ENCODE measurements at regions not wholly inside any gene's neighbourhood (a gene's known extent, or its start where the extent isn't known, plus 50 kb on each side); places are given as distances from the start of the nearest gene placed in this dataset.

DNA sequence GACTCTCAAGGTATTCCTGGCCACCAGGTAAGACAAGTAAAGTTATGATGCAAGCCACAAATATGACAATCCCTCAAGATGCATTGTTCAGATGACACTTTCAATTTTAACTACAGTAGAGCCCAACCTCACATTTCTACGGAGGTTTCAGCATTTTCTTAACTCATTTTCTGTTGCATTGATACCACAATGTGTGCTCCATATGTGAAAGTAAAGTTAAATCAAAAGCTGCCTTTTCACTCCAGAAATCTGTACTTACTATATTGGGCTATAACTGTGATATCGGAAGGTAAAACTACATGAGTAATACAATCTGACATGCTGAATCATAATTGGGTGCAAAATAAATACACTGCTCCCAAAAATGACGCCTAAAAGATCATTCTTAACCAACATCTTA, 333.6 kb upstream of the MEF2C start:
- no peak overlapping the region for H3K27ac Mint-ChIP-seq
- H3K9me3 Mint-ChIP-seq: peaks cover 9% of the 10 kb centered on the region
- H3K27me3 Mint-ChIP-seq: no peaks in the 10 kb centered on the region
- intact Hi-C loops (cut with micrococcal nuclease): no loop called here
- no peaks in the 10 kb centered on the region for H3K36me3 Mint-ChIP-seq (ENCODE audit: low read depth)
- no peaks in the 10 kb centered on the region for H3K4me1 Mint-ChIP-seq (ENCODE audit: low read depth)
- no peak overlapping the region for H3K4me3 Mint-ChIP-seq

GRCh38 chr5:89213573-89213972, 330.6 kb upstream of the MEF2C start:
- H3K9me3 Mint-ChIP-seq: peaks cover 9% of the 10 kb centered on the region
- no peak overlapping the region for H3K27ac Mint-ChIP-seq
- no peaks in the 10 kb centered on the region for H3K27me3 Mint-ChIP-seq
- intact Hi-C loops (cut with micrococcal nuclease): no loop called here
- no peak overlapping the region for H3K4me3 Mint-ChIP-seq
- no peaks in the 10 kb centered on the region for H3K4me1 Mint-ChIP-seq (ENCODE audit: low read depth)
- H3K36me3 Mint-ChIP-seq (ENCODE audit: low read depth): no peaks in the 10 kb centered on the region

DNA sequence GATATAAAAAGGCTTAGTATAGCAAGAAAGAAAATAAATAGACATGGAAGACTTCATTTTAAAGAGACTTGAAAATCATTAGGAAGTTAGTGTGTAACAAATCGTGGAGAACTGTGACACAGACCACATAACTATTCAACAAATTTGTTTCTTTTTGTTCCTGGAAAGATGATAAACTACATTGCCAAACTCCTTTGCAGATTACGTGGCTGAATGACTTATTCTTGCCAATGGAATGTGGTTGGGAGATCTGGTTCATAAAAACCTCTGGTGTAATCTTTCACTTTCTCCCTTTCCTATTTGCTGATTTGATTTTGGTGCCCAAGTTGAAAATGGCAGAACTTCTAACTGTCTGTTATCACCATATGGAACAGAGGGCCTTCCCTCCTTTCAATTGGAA, 328.9 kb upstream of the MEF2C start:
- Mint-ChIP-seq H3K4me1 (ENCODE audit: low read depth) (no peaks in the 10 kb centered on the region), H3K36me3 (ENCODE audit: low read depth) (no peaks in the 10 kb centered on the region), H3K27me3 (no peaks in the 10 kb centered on the region), H3K27ac (no peak overlapping the region), H3K4me3 (no peak overlapping the region), H3K9me3 (peaks cover 9% of the 10 kb centered on the region)
- intact Hi-C loops (cut with micrococcal nuclease): no loop called here

DNA sequence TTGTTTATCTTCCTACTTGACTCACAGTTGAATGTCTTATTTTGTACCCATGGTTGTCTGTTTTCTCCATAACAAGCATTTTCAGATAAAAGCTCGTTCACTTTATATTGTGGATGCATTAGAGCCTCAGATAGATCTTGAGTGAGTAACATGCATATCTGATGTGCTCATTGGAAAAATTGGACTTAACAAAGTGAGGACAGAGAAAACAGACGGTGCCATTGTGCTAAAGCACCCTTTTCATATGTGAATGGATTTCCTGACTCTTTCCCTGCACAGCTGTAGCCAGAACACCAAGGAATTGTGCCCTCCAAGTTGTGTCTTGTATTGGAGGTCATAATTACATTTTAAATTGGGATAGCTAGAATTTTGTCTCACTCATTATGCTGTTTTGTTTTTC, 325.8 kb upstream of the MEF2C start:
- Mint-ChIP-seq H3K9me3 (peaks cover 9% of the 10 kb centered on the region), H3K4me3 (no peak overlapping the region), H3K4me1 (ENCODE audit: low read depth) (no peaks in the 10 kb centered on the region), H3K36me3 (ENCODE audit: low read depth) (no peaks in the 10 kb centered on the region), H3K27me3 (no peaks in the 10 kb centered on the region), H3K27ac (no peak overlapping the region)
- intact Hi-C loops (cut with micrococcal nuclease): no loop called here

DNA sequence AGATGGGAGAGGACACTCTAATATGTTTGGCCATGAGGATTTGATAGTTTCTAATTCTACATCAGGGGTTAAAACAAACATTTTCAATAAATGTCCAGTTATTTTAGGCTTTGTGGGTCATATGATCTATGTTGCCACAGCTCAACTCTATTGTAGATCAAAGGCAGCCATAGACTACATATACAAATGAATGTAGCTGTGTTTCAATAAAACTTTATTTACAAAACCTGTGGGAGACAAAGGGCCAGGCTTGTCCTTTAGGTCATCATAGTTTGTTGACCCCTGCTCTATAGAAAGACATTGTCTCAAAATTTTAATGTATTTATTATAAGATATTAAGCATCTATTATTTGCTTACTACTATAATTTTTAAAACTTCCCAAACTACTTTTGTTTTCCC, 325.4 kb upstream of the MEF2C start:
- no peak overlapping the region for H3K4me3 Mint-ChIP-seq
- H3K9me3 Mint-ChIP-seq: peaks cover 9% of the 10 kb centered on the region
- H3K4me1 Mint-ChIP-seq (ENCODE audit: low read depth): no peaks in the 10 kb centered on the region
- no peaks in the 10 kb centered on the region for H3K36me3 Mint-ChIP-seq (ENCODE audit: low read depth)
- no peak overlapping the region for H3K27ac Mint-ChIP-seq
- intact Hi-C loops (cut with micrococcal nuclease): no loop called here
- H3K27me3 Mint-ChIP-seq: no peaks in the 10 kb centered on the region

DNA sequence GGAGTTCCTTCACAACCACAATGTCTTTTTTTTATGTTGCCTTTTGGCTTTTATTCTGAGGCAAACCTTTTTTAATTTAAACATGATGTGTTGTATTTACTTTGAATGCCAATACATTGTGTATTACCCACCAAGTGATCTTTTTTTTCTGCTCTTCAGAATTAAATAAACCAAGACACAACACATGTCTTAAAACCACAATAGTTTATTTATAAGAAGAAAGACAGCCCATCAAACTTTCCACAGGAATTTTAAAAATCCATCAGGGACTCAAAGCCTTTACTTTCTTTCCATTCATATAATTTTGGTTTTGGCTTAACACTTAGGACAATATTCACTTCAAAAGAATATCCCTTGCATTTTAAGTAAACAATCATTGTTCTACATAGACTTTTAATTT, 321.8 kb upstream of the MEF2C start:
- Mint-ChIP-seq H3K4me1 (ENCODE audit: low read depth) (no peaks in the 10 kb centered on the region), H3K9me3 (peaks cover 24% of the 10 kb centered on the region), H3K27ac (no peak overlapping the region), H3K27me3 (no peaks in the 10 kb centered on the region), H3K36me3 (ENCODE audit: low read depth) (no peaks in the 10 kb centered on the region), H3K4me3 (no peak overlapping the region)
- intact Hi-C loops (cut with micrococcal nuclease): no loop called here

- Mint-ChIP-seq H3K4me1 (ENCODE audit: low read depth) (no peaks in the 10 kb centered on the region), H3K27me3 (no peaks in the 10 kb centered on the region), H3K4me3 (no peak overlapping the region), H3K36me3 (ENCODE audit: low read depth) (no peaks in the 10 kb centered on the region), H3K27ac (no peak overlapping the region), H3K9me3 (peaks cover 35% of the 10 kb centered on the region)
- intact Hi-C loops (cut with micrococcal nuclease): no loop called here
Measured at GRCh38 chr5:89203611-89204010, 320.6 kb upstream of the MEF2C start.

GRCh38 chr5:89200899-89201298, 317.9 kb upstream of the MEF2C start:
- intact Hi-C loops (cut with micrococcal nuclease): no loop called here
- Mint-ChIP-seq H3K4me1 (ENCODE audit: low read depth) (no peaks in the 10 kb centered on the region), H3K27ac (no peak overlapping the region), H3K4me3 (no peak overlapping the region), H3K36me3 (ENCODE audit: low read depth) (no peaks in the 10 kb centered on the region), H3K27me3 (no peaks in the 10 kb centered on the region), H3K9me3 (peaks cover 47% of the 10 kb centered on the region)

- Mint-ChIP-seq H3K9me3 (peaks cover 58% of the 10 kb centered on the region), H3K4me1 (ENCODE audit: low read depth) (no peaks in the 10 kb centered on the region), H3K27ac (no peak overlapping the region), H3K36me3 (ENCODE audit: low read depth) (no peaks in the 10 kb centered on the region), H3K27me3 (no peaks in the 10 kb centered on the region), H3K4me3 (no peak overlapping the region)
- intact Hi-C loops (cut with micrococcal nuclease): no loop called here
Measured at GRCh38 chr5:89199306-89199705, 316.3 kb upstream of the MEF2C start.

DNA sequence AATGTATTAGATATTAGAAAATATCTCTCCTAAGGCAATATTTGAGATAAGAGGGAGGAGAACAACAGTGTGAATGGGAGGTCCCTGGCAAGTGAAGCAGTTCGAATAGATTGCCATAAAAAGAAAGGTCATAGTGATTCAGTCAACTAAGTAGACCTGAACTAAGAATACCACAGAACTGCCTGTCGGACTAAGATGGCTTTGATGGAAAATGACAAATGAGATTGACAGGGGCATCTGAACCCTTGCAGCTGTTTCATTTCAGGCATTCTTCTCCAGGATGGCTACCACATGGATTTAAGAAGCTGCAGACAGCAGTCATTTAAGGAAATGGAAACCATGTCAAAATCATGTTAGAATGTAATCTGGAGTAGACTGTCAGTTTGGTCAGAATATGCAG, 308.4 kb upstream of the MEF2C start:
- Mint-ChIP-seq H3K36me3 (ENCODE audit: low read depth) (no peaks in the 10 kb centered on the region), H3K4me1 (ENCODE audit: low read depth) (no peaks in the 10 kb centered on the region), H3K27ac (no peak overlapping the region), H3K9me3 (peaks cover 17% of the 10 kb centered on the region), H3K4me3 (no peak overlapping the region), H3K27me3 (no peaks in the 10 kb centered on the region)
- intact Hi-C loops (cut with micrococcal nuclease): no loop called here

- Mint-ChIP-seq H3K27ac (no peak overlapping the region), H3K27me3 (no peaks in the 10 kb centered on the region)
- intact Hi-C loops (cut with micrococcal nuclease): no loop called here
Measured at GRCh38 chr5:89190515-89191265, 307.7 kb upstream of the MEF2C start.

DNA sequence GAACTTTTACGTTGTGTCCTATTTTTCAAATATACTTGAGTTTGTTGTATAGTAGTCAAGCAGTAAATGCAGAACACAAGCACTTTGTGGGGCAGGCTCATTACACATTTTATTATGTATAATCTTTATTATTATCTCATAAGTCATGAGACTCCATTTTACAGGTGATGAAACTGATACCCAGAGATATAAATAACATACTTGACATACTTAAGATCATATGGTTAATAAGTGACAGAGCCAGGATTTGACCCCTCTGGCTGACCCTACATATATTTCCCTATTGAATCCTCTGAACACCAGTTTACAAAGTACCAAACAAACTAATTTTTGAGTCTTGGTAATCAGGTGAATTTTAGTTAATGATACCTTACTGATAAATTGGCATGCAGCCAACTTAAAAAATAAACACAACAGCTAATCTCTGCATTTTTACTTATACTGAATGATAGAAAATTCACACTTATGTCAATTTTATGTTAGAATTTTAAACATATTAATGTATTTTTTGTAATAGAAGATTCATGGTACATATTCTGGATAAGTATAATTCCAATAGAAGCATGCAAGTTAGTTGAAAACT, 305.0 kb upstream of the MEF2C start:
- intact Hi-C loops (cut with micrococcal nuclease): no loop called here
- no peak overlapping the region for H3K4me3 Mint-ChIP-seq
- H3K4me1 Mint-ChIP-seq (ENCODE audit: low read depth): no peaks in the 10 kb centered on the region
- H3K9me3 Mint-ChIP-seq: no peaks in the 10 kb centered on the region
- H3K27me3 Mint-ChIP-seq: no peaks in the 10 kb centered on the region
- H3K27ac Mint-ChIP-seq: no peak overlapping the region
- H3K36me3 Mint-ChIP-seq (ENCODE audit: low read depth): no peaks in the 10 kb centered on the region

More at GRCh38 chr5:89190515-89191265, 307.7 kb upstream of the MEF2C start:
- H3K4me3 Mint-ChIP-seq: no peak overlapping the region
- no peaks in the 10 kb centered on the region for H3K36me3 Mint-ChIP-seq (ENCODE audit: low read depth)
- H3K9me3 Mint-ChIP-seq: peaks cover 14% of the 10 kb centered on the region
- no peaks in the 10 kb centered on the region for H3K4me1 Mint-ChIP-seq (ENCODE audit: low read depth)

DNA sequence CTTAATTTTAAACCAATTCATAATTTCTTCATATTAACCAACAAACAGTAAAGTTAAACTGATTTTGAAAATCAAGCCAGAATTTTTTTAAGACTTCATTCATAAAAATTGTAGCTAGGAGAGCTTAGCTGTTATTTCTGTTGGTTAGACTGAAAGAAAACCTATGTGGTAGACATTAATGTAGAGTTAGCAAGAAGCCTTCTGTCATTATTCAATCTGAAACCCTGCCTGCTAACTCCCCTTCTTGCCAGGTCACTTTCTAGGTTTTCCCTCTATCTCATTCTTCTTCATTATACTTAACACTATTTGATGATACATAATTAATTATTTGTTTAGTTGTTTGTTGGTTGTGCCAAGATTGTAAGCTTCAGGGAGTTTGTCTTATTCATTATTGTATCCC, 304.3 kb upstream of the MEF2C start:
- Mint-ChIP-seq H3K9me3 (no peaks in the 10 kb centered on the region), H3K27ac (no peak overlapping the region), H3K36me3 (ENCODE audit: low read depth) (no peaks in the 10 kb centered on the region), H3K4me1 (ENCODE audit: low read depth) (no peaks in the 10 kb centered on the region), H3K4me3 (no peak overlapping the region), H3K27me3 (no peaks in the 10 kb centered on the region)
- intact Hi-C loops (cut with micrococcal nuclease): no loop called here

DNA sequence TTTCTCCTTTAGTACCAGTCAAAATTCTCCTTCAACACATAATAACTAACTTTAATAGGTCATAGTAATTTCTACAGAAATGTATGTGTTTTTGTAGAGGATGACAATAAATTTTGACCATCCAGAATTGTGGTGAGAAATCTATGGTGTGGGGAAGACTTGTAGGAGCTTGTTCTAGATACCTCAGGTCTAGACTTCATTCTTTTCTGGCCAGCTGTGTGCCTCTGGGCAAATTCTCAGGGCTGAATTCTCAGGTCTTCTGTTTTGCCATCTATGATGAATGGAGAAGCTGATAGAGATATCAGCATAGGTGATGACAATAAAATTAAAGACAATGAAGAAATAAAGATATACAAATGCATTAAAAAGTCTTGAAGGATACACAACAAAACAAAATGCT, 298.6 kb upstream of the MEF2C start:
- Mint-ChIP-seq H3K4me1 (ENCODE audit: low read depth) (no peaks in the 10 kb centered on the region), H3K27me3 (no peaks in the 10 kb centered on the region), H3K9me3 (no peaks in the 10 kb centered on the region), H3K36me3 (ENCODE audit: low read depth) (no peaks in the 10 kb centered on the region), H3K4me3 (no peak overlapping the region), H3K27ac (no peak overlapping the region)
- intact Hi-C loops (cut with micrococcal nuclease): no loop called here

DNA sequence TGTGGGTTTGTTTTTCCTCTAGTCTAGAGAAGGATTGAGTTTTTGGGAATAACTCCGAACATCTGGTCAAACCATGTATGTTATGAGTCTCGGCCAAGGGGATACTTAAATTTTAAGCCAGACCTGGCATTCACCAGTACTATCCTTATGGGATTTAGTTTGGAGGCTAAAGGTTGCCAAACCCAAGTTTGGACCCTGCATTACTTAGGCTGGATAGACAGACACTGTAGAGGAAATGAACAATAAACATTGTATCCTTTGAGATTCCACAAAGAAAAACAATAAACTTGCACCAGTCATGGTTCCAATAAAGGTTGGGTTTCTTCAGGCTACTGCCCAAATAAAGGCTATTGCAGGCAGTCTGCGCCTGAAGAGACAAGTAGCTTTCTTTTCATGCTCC, 296.7 kb upstream of the MEF2C start:
- Mint-ChIP-seq H3K9me3 (no peaks in the 10 kb centered on the region), H3K4me1 (ENCODE audit: low read depth) (no peaks in the 10 kb centered on the region), H3K27me3 (no peaks in the 10 kb centered on the region), H3K4me3 (no peak overlapping the region), H3K27ac (no peak overlapping the region), H3K36me3 (ENCODE audit: low read depth) (no peaks in the 10 kb centered on the region)
- intact Hi-C loops (cut with micrococcal nuclease): no loop called here
